SH-SY5Y (cell line): ENCODE measurements at regions not wholly inside any gene's neighbourhood (a gene's known extent, or its start where the extent isn't known, plus 50 kb on each side); places are given as distances from the start of the nearest gene placed in this dataset.

Source experiments
- GATA2 ChIP-seq: IDR thresholded peaks from 2 replicates; pipeline ENCODE4 v1.6.1; 2011; ENCODE audit warnings: mild to moderate bottlenecking, low read depth, low read length
- GATA3 ChIP-seq: IDR thresholded peaks from 2 replicates; pipeline ENCODE4 v1.6.1; 2011; ENCODE audit warnings: low read depth, mild to moderate bottlenecking, low read length, moderate library complexity

- no peak for TF ChIP-seq GATA2
- TF ChIP-seq GATA3, result no peak
Measured at GRCh38 chr5:145471831-145472612, 363.1 kb downstream of the PRELID2 start.
